ENCODE measurements at regions not wholly inside any gene's neighbourhood (a gene's known extent, or its start where the extent isn't known, plus 50 kb on each side); places are given as distances from the start of the nearest gene placed in this dataset.

DNA sequence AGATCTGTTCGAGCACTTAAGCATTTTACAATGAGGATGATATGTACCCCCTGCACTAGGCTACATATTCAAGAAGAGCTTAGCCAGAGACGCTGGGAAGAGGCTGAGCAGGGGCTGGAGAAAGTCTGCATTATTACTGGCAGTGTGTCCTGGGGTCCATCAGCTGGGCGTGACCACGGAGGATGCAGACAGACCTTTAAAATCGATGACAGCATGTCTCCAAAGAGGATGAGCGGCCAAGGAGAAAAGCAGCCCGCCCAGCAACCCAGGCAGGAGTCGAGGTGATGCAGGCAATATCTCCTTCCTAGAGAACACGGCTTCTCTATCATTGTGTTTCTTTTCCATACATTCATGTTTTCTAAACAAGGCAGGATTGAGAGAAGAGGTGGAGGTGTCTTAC is 300.7 kb downstream of the USP46 start:
- ATAC-seq (ENCODE audit: insufficient read depth, low read depth) (no peak), DNase-seq (no peak)
- Histone ChIP-seq H4K20me1 (ENCODE audit: insufficient read depth, low read length) (no peaks in the 10 kb centered on the region), H3K79me2 (ENCODE audit: insufficient read depth, low read length) (no peaks in the 10 kb centered on the region), H3K4me3 (ENCODE audit: low read depth in 1 of 2, low read length in 2 of 2) (no peak overlapping the region), H2AFZ (ENCODE audit: low read depth, low read length) (no peak overlapping the region), H3K27me3 (ENCODE audit: insufficient read depth, low read length, poor library complexity) (no peaks in the 10 kb centered on the region), H3K4me2 (ENCODE audit: insufficient read depth, low read length) (no peak overlapping the region), H3K27ac (ENCODE audit: low read length) (no peak overlapping the region), H3K4me1 (ENCODE audit: insufficient read depth, low read length) (no peaks in the 10 kb centered on the region), H3K9me3 (ENCODE audit: insufficient read depth, low read length, severe bottlenecking) (no peaks in the 10 kb centered on the region), H3K36me3 (ENCODE audit: insufficient read depth, low read length) (no peaks in the 10 kb centered on the region), H3K9ac (ENCODE audit: low read depth, low read length) (no peak overlapping the region)
- TF ChIP-seq, protein P1, sequence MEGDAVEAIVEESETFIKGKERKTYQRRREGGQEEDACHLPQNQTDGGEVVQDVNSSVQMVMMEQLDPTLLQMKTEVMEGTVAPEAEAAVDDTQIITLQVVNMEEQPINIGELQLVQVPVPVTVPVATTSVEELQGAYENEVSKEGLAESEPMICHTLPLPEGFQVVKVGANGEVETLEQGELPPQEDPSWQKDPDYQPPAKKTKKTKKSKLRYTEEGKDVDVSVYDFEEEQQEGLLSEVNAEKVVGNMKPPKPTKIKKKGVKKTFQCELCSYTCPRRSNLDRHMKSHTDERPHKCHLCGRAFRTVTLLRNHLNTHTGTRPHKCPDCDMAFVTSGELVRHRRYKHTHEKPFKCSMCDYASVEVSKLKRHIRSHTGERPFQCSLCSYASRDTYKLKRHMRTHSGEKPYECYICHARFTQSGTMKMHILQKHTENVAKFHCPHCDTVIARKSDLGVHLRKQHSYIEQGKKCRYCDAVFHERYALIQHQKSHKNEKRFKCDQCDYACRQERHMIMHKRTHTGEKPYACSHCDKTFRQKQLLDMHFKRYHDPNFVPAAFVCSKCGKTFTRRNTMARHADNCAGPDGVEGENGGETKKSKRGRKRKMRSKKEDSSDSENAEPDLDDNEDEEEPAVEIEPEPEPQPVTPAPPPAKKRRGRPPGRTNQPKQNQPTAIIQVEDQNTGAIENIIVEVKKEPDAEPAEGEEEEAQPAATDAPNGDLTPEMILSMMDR (IDR thresholded peaks at IDR 0.05; ENCODE audit: borderline replicate concordance, extremely low read depth, low read length, poor library complexity, severe bottlenecking) = no peak
- TF ChIP-seq EZH2 (IDR thresholded peaks at IDR 0.05; ENCODE audit: borderline replicate concordance, low read depth, low read length, severe bottlenecking) = no peak

DNA sequence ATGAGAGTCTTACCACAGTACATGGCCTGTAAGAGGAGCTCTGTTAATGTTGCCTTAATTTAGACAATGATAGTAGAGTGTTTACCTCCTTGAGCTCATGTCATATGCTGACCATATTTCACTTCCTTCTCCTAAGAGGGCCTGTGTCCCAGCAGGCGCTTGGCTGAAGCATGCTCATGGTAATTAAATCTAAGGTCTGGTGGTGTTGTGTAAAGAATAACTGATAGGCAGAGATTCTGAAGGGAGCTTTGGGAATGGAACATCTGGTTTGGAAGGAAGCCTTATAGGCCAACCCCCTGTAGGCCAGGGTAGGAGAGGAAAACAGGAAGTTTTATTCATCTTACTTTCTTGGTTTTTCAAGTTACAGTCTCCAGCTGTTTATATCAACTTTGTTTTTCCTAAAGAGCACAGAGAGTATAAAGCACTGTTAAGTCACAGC is 300.2 kb downstream of the USP46 start:
- Histone ChIP-seq H4K20me1 (ENCODE audit: insufficient read depth, low read length) (no peaks in the 10 kb centered on the region), H3K36me3 (ENCODE audit: insufficient read depth, low read length) (no peaks in the 10 kb centered on the region), H3K4me2 (ENCODE audit: insufficient read depth, low read length) (no peak overlapping the region), H3K27me3 (ENCODE audit: insufficient read depth, low read length, poor library complexity) (no peaks in the 10 kb centered on the region), H3K79me2 (ENCODE audit: insufficient read depth, low read length) (no peaks in the 10 kb centered on the region), H3K9me3 (ENCODE audit: insufficient read depth, low read length, severe bottlenecking) (no peaks in the 10 kb centered on the region), H3K4me1 (ENCODE audit: insufficient read depth, low read length) (no peaks in the 10 kb centered on the region), H3K27ac (ENCODE audit: low read length) (no peak overlapping the region), H3K9ac (ENCODE audit: low read depth, low read length) (no peak overlapping the region), H2AFZ (ENCODE audit: low read depth, low read length) (no peak overlapping the region), H3K4me3 (ENCODE audit: low read depth in 1 of 2, low read length in 2 of 2) (no peak overlapping the region)
- no peak for DNase-seq
- no peak for ATAC-seq (ENCODE audit: insufficient read depth, low read depth)
- TF ChIP-seq EZH2 (IDR thresholded peaks at IDR 0.05; ENCODE audit: borderline replicate concordance, low read depth, low read length, severe bottlenecking) = no peak
- TF ChIP-seq, protein P1 (IDR thresholded peaks at IDR 0.05; ENCODE audit: borderline replicate concordance, extremely low read depth, low read length, poor library complexity, severe bottlenecking) = no peak

DNA sequence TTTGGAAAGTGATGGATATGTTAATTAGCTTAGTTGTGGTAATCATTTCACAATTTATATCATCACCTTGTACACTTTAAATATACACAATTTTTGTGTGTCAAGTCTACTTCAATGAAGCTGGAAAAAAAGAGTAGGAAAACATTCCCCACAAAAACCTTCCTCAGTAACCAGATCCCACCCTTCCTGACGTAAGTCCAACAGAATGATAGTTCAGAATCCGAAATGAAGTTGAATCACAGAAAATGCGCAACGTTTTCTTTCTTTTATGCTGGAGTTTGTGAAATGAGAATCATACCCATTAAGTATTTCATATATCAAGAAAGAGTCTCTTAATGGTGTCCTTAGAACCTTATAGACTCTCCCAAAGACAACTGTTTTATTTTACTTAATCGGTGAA is 292.9 kb downstream of the USP46 start:
- no peak for ATAC-seq (ENCODE audit: insufficient read depth, low read depth)
- H4K20me1 ChIP-seq (ENCODE audit: insufficient read depth, low read length) = no peaks in the 10 kb centered on the region
- TF ChIP-seq EZH2 (IDR thresholded peaks at IDR 0.05; ENCODE audit: borderline replicate concordance, low read depth, low read length, severe bottlenecking) = no peak
- TF ChIP-seq, protein P1 (IDR thresholded peaks at IDR 0.05; ENCODE audit: borderline replicate concordance, extremely low read depth, low read length, poor library complexity, severe bottlenecking) = no peak
- H3K79me2 ChIP-seq (ENCODE audit: insufficient read depth, low read length) = no peaks in the 10 kb centered on the region
- no peak overlapping the region for H3K4me2 ChIP-seq (ENCODE audit: insufficient read depth, low read length)
- no peak for DNase-seq
- H3K4me1 ChIP-seq (ENCODE audit: insufficient read depth, low read length) = no peaks in the 10 kb centered on the region
- no peaks in the 10 kb centered on the region for H3K27me3 ChIP-seq (ENCODE audit: insufficient read depth, low read length, poor library complexity)
- no peak overlapping the region for H2AFZ ChIP-seq (ENCODE audit: low read depth, low read length)
- no peaks in the 10 kb centered on the region for H3K9me3 ChIP-seq (ENCODE audit: insufficient read depth, low read length, severe bottlenecking)
- H3K9ac ChIP-seq (ENCODE audit: low read depth, low read length) = no peak overlapping the region
- no peak overlapping the region for H3K27ac ChIP-seq (ENCODE audit: low read length)
- H3K4me3 ChIP-seq (ENCODE audit: low read depth in 1 of 2, low read length in 2 of 2) = no peak overlapping the region
- no peaks in the 10 kb centered on the region for H3K36me3 ChIP-seq (ENCODE audit: insufficient read depth, low read length)

DNA sequence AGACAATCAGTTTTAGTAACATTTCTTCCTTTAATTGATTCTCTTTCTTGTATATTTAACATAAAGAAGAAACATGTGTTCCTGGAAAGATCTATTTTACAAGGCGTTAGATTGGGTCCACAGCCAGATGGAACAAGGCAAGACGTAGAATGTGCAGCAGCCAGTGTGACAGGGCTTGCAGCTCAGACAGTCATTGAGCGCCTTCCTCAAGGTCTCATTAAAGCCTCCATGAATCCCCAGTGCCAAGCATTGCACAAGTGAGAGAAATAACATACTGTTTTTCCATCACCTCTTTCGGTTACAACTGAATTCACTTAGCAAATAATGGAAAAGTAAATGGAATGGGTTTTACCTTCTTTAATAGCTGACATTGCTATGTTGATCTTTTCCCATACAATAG is 292.5 kb downstream of the USP46 start:
- Histone ChIP-seq H3K9me3 (ENCODE audit: insufficient read depth, low read length, severe bottlenecking) (no peaks in the 10 kb centered on the region), H3K4me3 (ENCODE audit: low read depth in 1 of 2, low read length in 2 of 2) (no peak overlapping the region), H2AFZ (ENCODE audit: low read depth, low read length) (no peak overlapping the region), H3K36me3 (ENCODE audit: insufficient read depth, low read length) (no peaks in the 10 kb centered on the region), H4K20me1 (ENCODE audit: insufficient read depth, low read length) (no peaks in the 10 kb centered on the region), H3K4me1 (ENCODE audit: insufficient read depth, low read length) (no peaks in the 10 kb centered on the region), H3K4me2 (ENCODE audit: insufficient read depth, low read length) (no peak overlapping the region), H3K27ac (ENCODE audit: low read length) (no peak overlapping the region), H3K27me3 (ENCODE audit: insufficient read depth, low read length, poor library complexity) (no peaks in the 10 kb centered on the region), H3K79me2 (ENCODE audit: insufficient read depth, low read length) (no peaks in the 10 kb centered on the region), H3K9ac (ENCODE audit: low read depth, low read length) (no peak overlapping the region)
- ATAC-seq (ENCODE audit: insufficient read depth, low read depth) (no peak), DNase-seq (no peak)
- no peak for TF ChIP-seq EZH2 (IDR thresholded peaks at IDR 0.05; ENCODE audit: borderline replicate concordance, low read depth, low read length, severe bottlenecking)
- TF ChIP-seq, protein P1 (IDR thresholded peaks at IDR 0.05; ENCODE audit: borderline replicate concordance, extremely low read depth, low read length, poor library complexity, severe bottlenecking) = no peak

Data from DND-41 (cell line).